H9 (cell line): ENCODE measurements at regions not wholly inside any gene's neighbourhood (a gene's known extent, or its start where the extent isn't known, plus 50 kb on each side); places are given as distances from the start of the nearest gene placed in this dataset.

Experiments used
- DNase-seq: peaks from one replicate; pipeline ENCODE4 v3.0.0-alpha.2; 2017
- H2AFZ ChIP-seq: one replicate; pipeline ENCODE4 v1.6.1; 2013; ENCODE audit warnings: mild to moderate bottlenecking, low read length, control low read depth, moderate library complexity
- H2AK5ac ChIP-seq: 2 replicates; pipeline ENCODE4 v1.6.1; 2013; ENCODE audit warnings: low read length, control low read depth, mixed read lengths; ENCODE audit not compliant: insufficient read length
- H2BK120ac ChIP-seq: one replicate; pipeline ENCODE4 v1.6.1; 2013; ENCODE audit warnings: low read depth, mild to moderate bottlenecking, low read length, control low read depth, inconsistent platforms; ENCODE audit not compliant: poor library complexity, severe bottlenecking
- H2BK12ac ChIP-seq: 2 replicates; pipeline ENCODE4 v1.6.1; 2013; ENCODE audit warnings: low read length, control low read depth, mixed read lengths, low read depth; ENCODE audit not compliant: insufficient read length
- H2BK15ac ChIP-seq: 2 replicates; pipeline ENCODE4 v1.6.1; 2013; ENCODE audit warnings: low read depth, low read length, control low read depth
- H2BK20ac ChIP-seq: one replicate; pipeline ENCODE4 v1.6.1; 2013; ENCODE audit warnings: low read depth, mild to moderate bottlenecking, low read length, control low read depth, inconsistent platforms; ENCODE audit not compliant: poor library complexity, severe bottlenecking
- H2BK5ac ChIP-seq: 2 replicates; pipeline ENCODE4 v1.6.1; 2013; ENCODE audit warnings: low read length, control low read depth, mixed read lengths; ENCODE audit not compliant: insufficient read length
- H3K14ac ChIP-seq: 2 replicates; pipeline ENCODE4 v1.6.1; 2013; ENCODE audit warnings: low read length, control low read depth; ENCODE audit not compliant: insufficient read depth
- H3K18ac ChIP-seq: 2 replicates; pipeline ENCODE4 v1.6.1; 2013; ENCODE audit warnings: low read depth, mild to moderate bottlenecking, mixed read lengths, low read length, control low read depth; ENCODE audit not compliant: insufficient read length
- H3K23ac ChIP-seq: 2 replicates; pipeline ENCODE4 v1.6.1; 2013; ENCODE audit warnings: low read length, control low read depth, mixed read lengths, low read depth; ENCODE audit not compliant: insufficient read length
- H3K23me2 ChIP-seq: 2 replicates; pipeline ENCODE4 v1.6.1; 2013; ENCODE audit warnings: low read depth, mild to moderate bottlenecking, mixed read lengths, low read length, control low read depth; ENCODE audit not compliant: insufficient read length, poor library complexity, severe bottlenecking
- H3K27ac ChIP-seq: 2 replicates; pipeline ENCODE4 v1.5.1; 2013; ENCODE audit warnings: low read length, control low read depth, mixed read lengths, low read depth; ENCODE audit not compliant: insufficient read length
- H3K27me3 ChIP-seq: 2 replicates; pipeline ENCODE4 v1.6.1; 2013; ENCODE audit warnings: low read length, control low read depth, inconsistent platforms; ENCODE audit not compliant: insufficient read depth
- H3K4ac ChIP-seq: 2 replicates; pipeline ENCODE4 v1.6.1; 2013; ENCODE audit warnings: low read depth, mild to moderate bottlenecking, control low read depth, inconsistent platforms, low read length, moderate library complexity
- H3K4me1 ChIP-seq: 2 replicates; pipeline ENCODE4 v1.6.1; 2013; ENCODE audit warnings: low read length, control low read depth, inconsistent platforms; ENCODE audit not compliant: insufficient read depth
- H3K4me2 ChIP-seq: 2 replicates; pipeline ENCODE4 v1.6.1; 2013; ENCODE audit warnings: low read length, control low read depth, mixed read lengths; ENCODE audit not compliant: insufficient read length, insufficient read depth
- H3K56ac ChIP-seq: 2 replicates; pipeline ENCODE4 v1.6.1; 2013; ENCODE audit warnings: low read depth, mild to moderate bottlenecking, mixed read lengths, low read length, control low read depth; ENCODE audit not compliant: insufficient read length
- H3K79me1 ChIP-seq: 2 replicates; pipeline ENCODE4 v1.6.1; 2013; ENCODE audit warnings: low read depth, mild to moderate bottlenecking, moderate library complexity, low read length, control low read depth, inconsistent platforms; ENCODE audit not compliant: insufficient read depth, poor library complexity, severe bottlenecking
- H3K79me2 ChIP-seq: 2 replicates; pipeline ENCODE4 v1.6.1; 2013; ENCODE audit warnings: low read length, control low read depth, inconsistent platforms; ENCODE audit not compliant: insufficient read depth
- H3K9ac ChIP-seq: 2 replicates; pipeline ENCODE4 v1.6.1; 2013; ENCODE audit warnings: low read length, control low read depth, mixed read lengths; ENCODE audit not compliant: insufficient read length; ENCODE audit errors: extremely low read depth
- H3K9me3 ChIP-seq: one replicate; pipeline ENCODE4 v1.6.1; 2013; ENCODE audit warnings: low read depth, low read length, inconsistent platforms; ENCODE audit not compliant: control insufficient read depth
- H3T11ph ChIP-seq: one replicate; pipeline ENCODE4 v1.6.1; 2013; ENCODE audit warnings: mild to moderate bottlenecking, low read length, control low read depth, inconsistent platforms
- H4K20me1 ChIP-seq: one replicate; pipeline ENCODE4 v1.6.1; 2013; ENCODE audit not compliant: control insufficient read depth, insufficient read length, insufficient read depth
- H4K5ac ChIP-seq: 2 replicates; pipeline ENCODE4 v1.6.1; 2013; ENCODE audit warnings: low read depth, mild to moderate bottlenecking, mixed read lengths, low read length, control low read depth; ENCODE audit not compliant: insufficient read length
- H4K8ac ChIP-seq: replicated peaks from 2 replicates; pipeline ENCODE4 v1.6.1; 2013; ENCODE audit warnings: low read length, control low read depth, mixed read lengths, low read depth; ENCODE audit not compliant: insufficient read length
- H4K91ac ChIP-seq: 2 replicates; pipeline ENCODE4 v1.6.1; 2013; ENCODE audit warnings: low read depth, mild to moderate bottlenecking, moderate library complexity, mixed read lengths, low read length, control low read depth; ENCODE audit not compliant: insufficient read length
- H3K27ac Mint-ChIP-seq, 3 experiments: 2 replicates in 2 of 3; 3 replicates in 1 of 3; pipeline ENCODE4 v1.8.0; 2020 to 2021; ENCODE audit warnings: mixed read lengths in 3 of 3, mild to moderate bottlenecking in 1 of 3, moderate library complexity in 1 of 3
- H3K27me3 Mint-ChIP-seq: 2 replicates; pipeline ENCODE4 v1.8.0; 2021; ENCODE audit warnings: low read depth, mild to moderate bottlenecking, moderate library complexity, mixed read lengths
- H3K36me3 Mint-ChIP-seq, 3 experiments: 2 replicates in 2 of 3; 3 replicates in 1 of 3; pipeline ENCODE4 v1.8.0; 2020 to 2021; ENCODE audit warnings: low read depth in 3 of 3, mixed read lengths in 3 of 3; ENCODE audit not compliant: insufficient read depth in 1 of 3
- H3K4me1 Mint-ChIP-seq, 2 experiments: 2 replicates each; pipeline ENCODE4 v1.8.0; 2020; ENCODE audit warnings: mixed read lengths in 2 of 2
- H3K4me3 Mint-ChIP-seq, 2 experiments: 2 replicates in 1 of 2; 3 replicates in 1 of 2; pipeline ENCODE4 v1.8.0; 2020 to 2021; ENCODE audit warnings: mild to moderate bottlenecking in 2 of 2, mixed read lengths in 2 of 2, moderate library complexity in 1 of 2
- H3K9me3 Mint-ChIP-seq, 2 experiments: 2 replicates in 1 of 2; 3 replicates in 1 of 2; pipeline ENCODE4 v1.8.0; 2020; ENCODE audit warnings: mild to moderate bottlenecking in 2 of 2, mixed read lengths in 2 of 2, moderate library complexity in 1 of 2
- WGBS: extraction: QIAGEN DNeasy Blood & Tissue Kit; methylation state at CpG from one replicate; pipeline ENCODE4 v1.1.7; 2013; ENCODE audit warnings: missing lambda C conversion rate, low lambda C conversion rate, mixed read lengths; ENCODE audit not compliant: insufficient read length; ENCODE audit errors: extremely low coverage; 5-methylcytosine and 5-hydroxymethylcytosine counted together
- TF ChIP-seq, protein P1 (sequence below): fragments of 200-600 bp; sonication (generic); conservative IDR thresholded peaks from 3 replicates; pipeline ENCODE4 v1.8.0; 2021; ENCODE audit warnings: antibody characterized with exemption, mild to moderate bottlenecking

DNA sequence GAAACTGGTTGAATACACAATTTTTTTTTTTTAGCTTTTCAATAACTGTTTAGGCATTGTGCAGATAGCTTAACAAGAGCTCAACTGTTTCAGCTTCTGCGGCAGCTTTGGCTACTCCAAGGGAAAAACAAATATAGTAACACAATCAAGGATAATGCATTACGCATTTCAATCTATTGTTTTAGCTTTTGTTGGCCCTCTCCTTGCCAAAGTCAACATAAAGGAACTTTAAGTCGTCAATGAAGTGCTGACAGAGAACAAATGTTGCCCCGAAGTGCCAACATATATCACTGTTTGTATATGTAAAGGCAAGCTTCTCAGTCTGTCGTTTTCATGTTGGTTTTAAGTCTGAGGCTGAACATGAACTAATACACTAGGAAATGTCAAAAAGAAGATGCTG lies 1087.4 kb upstream of the FLRT2 start:
- H3K23me2 ChIP-seq = no peaks in the 10 kb centered on the region
- H2BK120ac ChIP-seq = no peak overlapping the region
- no peak overlapping the region for H2BK12ac ChIP-seq
- H3K4me2 ChIP-seq = no peak overlapping the region
- DNase-seq = no peak
- Mint-ChIP-seq H3K4me1 (peaks cover 14 to 16% of the 10 kb centered on the region in 2 experiments), H3K36me3 (no peaks in the 10 kb centered on the region), H3K4me3 (no peak overlapping the region), H3K27ac (no peak overlapping the region), H3K27me3 (no peaks in the 10 kb centered on the region), H3K9me3 (no peaks in the 10 kb centered on the region)
- H2BK20ac ChIP-seq = no peak overlapping the region
- H3T11ph ChIP-seq = no peak overlapping the region
- no peaks in the 10 kb centered on the region for H3K79me1 ChIP-seq
- H3K9me3 ChIP-seq = no peaks in the 10 kb centered on the region
- H3K14ac ChIP-seq = no peak overlapping the region
- H3K79me2 ChIP-seq = no peaks in the 10 kb centered on the region
- no CpG with 5 or more reads among the region's 5 CpGs for WGBS
- H2BK15ac ChIP-seq = no peak overlapping the region
- H4K5ac ChIP-seq = no peak overlapping the region
- H2AK5ac ChIP-seq = no peak overlapping the region
- TF ChIP-seq, protein P1, sequence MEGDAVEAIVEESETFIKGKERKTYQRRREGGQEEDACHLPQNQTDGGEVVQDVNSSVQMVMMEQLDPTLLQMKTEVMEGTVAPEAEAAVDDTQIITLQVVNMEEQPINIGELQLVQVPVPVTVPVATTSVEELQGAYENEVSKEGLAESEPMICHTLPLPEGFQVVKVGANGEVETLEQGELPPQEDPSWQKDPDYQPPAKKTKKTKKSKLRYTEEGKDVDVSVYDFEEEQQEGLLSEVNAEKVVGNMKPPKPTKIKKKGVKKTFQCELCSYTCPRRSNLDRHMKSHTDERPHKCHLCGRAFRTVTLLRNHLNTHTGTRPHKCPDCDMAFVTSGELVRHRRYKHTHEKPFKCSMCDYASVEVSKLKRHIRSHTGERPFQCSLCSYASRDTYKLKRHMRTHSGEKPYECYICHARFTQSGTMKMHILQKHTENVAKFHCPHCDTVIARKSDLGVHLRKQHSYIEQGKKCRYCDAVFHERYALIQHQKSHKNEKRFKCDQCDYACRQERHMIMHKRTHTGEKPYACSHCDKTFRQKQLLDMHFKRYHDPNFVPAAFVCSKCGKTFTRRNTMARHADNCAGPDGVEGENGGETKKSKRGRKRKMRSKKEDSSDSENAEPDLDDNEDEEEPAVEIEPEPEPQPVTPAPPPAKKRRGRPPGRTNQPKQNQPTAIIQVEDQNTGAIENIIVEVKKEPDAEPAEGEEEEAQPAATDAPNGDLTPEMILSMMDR = no peak
- no peak overlapping the region for H3K18ac ChIP-seq
- H3K4me1 ChIP-seq = no peaks in the 10 kb centered on the region
- H3K27me3 ChIP-seq = no peaks in the 10 kb centered on the region
- no peak overlapping the region for H3K56ac ChIP-seq
- no peak overlapping the region for H4K91ac ChIP-seq
- no peaks in the 10 kb centered on the region for H4K20me1 ChIP-seq
- H4K8ac ChIP-seq = no peak overlapping the region
- H3K4ac ChIP-seq = no peak overlapping the region
- no peak overlapping the region for H2BK5ac ChIP-seq
- H3K9ac ChIP-seq = no peak overlapping the region
- H3K23ac ChIP-seq = no peak overlapping the region
- H3K27ac ChIP-seq = no peak overlapping the region
- H2AFZ ChIP-seq = no peak overlapping the region
